T follicular helper cell (primary cell): ENCODE measurements at regions not wholly inside any gene's neighbourhood (a gene's known extent, or its start where the extent isn't known, plus 50 kb on each side); places are given as distances from the start of the nearest gene placed in this dataset.

Experiments
- DNase-seq: peaks from one replicate; pipeline ENCODE4 v3.0.0-alpha.2; 2020; ENCODE audit warnings: low read depth

- no peak for DNase-seq
Observed at GRCh38 chr5:2009986-2010914, 127.5 kb upstream of the IRX4 start.

DNA sequence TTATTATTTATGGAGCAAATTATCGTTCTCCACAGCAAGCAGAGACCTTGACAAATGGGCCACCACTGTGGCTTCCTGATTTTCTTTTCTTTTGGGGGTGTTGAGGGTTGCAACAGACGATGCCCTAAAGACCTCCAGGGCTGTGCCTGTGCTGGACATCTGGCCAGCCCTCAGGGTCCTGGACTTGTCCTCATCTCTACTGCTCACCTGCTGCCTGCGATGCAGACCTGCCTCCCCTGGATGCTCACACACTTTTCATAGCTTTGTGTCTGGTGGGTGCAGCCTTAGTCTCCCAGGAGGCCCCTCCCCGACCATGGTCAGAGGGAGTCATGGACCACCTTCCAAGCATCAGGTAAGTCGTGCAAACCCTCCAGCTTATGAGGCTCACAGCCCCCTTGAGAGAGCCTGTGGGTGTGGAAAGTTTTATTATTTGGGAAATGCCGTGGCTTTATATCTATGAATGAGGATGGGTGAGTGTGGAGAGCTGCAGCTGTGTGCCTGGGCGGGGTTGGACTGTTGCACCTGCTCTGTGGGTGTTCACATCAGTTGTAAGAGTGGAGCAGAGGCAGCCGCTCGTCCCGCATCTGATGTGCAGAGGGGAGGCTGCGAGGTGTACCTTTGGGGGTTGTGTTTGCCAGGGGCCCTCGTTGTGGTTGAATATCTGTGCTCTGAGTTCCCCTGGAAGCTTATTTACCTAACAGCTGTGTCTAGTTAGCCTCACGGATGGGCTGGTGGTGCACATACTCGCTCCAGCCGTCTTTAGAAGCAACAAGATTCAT, 126.3 kb upstream of the IRX4 start:
- DNase-seq, result no peak

- DNase-seq, result no peak
Observed at GRCh38 chr5:2007878-2008501, 125.3 kb upstream of the IRX4 start.

DNA sequence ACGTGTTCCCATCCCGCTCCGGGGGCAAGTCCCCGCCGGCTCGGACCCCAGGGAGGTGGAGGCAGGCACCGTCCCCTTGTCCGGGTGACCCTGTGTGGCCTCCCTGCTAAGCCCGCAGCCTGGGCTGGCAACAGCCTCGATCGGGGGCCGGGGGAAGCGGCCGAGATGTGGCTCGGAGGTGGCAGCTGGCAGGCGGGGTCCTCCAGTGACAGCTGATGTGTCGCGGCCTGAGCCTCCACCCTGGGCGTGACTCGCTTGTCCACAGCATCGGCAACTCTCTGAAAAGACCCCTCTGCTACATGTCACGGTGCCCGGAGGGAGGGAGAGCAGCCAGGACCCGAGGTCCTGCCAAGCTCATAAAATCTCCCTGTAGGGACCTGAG, 124.8 kb upstream of the IRX4 start:
- no peak for DNase-seq

DNA sequence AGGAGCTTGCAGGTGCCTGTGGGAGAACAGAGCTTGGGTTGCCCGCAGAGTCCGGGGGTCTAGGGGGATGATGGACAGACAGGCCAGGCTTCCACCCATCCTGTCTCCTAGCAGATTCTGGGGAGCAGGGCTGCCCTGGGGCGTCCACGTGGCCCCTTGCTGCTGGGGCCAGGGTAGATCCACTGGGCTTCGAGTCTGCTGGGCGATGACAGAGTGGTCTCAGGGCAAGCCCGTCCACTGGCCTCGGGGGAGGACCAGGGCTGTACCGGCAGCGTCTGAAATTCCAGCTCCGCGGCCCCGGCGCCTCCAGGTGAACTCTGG, 124.2 kb upstream of the IRX4 start:
- DNase-seq, result no peak

DNA sequence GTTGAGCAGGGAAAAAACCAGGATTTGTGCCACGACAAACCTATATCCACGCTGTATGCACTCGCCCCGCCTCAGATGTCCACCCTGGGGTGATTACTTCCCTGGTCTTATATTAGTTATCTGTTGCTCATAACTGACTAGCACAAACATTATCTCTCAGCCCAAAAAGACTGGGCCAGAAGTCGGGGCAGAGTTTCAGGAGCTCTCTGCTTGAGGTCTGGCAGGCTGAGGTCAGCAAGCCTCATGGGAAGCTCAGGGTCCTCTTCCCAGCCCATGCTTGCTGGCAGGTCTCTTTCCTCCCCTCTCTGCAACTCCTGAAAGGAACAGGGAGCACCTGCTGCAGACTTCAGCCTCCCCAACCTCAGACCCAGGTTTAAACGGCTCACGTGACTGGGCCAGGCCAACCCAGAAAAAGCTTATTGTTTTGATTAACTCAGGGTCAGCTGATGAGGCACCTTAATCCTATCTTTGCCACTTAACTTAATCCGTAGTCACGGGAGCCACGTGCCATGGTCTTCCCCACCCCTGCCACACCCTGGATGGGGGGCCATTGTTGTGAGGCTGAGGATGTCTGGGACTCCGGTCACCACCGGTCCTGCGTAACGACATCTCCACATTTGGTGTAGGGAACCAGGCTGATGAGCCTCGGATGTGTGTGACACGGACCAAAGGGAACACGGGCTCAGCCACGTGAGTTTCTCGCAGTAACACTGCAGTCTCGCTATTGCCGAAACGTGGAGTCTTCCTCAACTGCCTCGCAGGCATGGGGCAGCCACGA, 123.7 kb upstream of the IRX4 start:
- no peak for DNase-seq

GRCh38 chr5:2005101-2006041, 122.6 kb upstream of the IRX4 start:
- DNase-seq, result no peak

GRCh38 chr5:2003690-2004365, 121.1 kb upstream of the IRX4 start:
- no peak for DNase-seq

DNA sequence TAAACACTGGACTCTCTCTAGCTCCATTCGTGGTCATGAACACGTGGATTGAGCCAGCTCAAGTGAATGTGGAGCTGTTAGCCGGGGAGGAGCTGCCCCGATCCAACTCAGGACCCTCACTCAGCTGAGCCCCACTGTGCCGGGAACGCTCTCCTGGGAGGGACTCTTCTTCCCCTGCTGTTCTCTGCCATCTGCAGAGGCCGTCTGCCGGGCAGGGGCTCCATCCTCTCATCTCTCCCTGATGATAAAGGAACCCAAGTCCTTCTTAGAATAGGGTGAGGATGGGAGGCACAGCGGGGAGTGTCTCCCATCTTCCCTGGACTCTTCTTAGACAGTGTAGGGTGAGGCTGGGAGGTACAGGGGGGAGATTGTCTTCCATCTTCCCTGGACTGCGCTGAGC, 120.5 kb upstream of the IRX4 start:
- no peak for DNase-seq

GRCh38 chr5:2001300-2001699, 118.6 kb upstream of the IRX4 start:
- DNase-seq, result no peak

DNA sequence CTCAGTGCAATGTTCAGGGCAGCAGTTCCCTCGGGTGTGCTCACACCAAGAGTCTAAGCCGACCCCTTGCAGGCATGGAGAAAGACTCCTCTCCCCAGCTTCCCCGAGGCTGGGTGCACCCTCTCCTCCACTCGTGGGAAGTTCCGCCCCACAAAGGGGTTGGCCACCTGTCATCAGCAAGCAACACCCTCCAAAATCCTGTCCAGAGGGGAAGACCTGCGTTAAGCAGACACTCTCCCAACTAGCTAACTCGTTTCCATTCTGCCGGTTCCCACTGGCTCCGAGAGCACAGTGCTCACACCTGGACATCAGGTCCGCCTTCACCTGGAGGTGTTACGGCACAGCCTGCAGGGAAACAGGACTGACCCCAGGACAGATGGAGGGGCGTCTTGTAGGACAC, 117.9 kb upstream of the IRX4 start:
- DNase-seq, result no peak

DNA sequence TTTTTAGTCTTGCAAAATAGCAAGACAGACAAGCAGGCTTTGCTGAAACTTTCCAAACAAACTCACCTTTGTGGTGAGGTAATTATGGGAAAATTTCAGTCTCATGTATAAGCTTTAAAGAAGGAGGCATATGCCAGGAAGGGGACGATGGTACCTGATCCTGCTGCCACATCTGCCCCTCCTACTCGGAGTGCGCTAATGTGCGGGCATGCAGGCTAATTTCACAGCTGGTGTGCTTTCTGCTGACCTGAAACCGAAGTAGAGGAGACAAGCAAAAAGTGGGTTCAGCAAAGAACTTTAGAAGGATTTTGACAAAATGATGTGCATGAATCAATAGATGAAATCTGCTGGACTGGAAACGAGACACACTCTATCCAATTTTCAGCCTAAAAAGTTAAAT, 117.1 kb upstream of the IRX4 start:
- no peak for DNase-seq

GRCh38 chr5:1998716-1999317, 116.1 kb upstream of the IRX4 start:
- no peak for DNase-seq

DNA sequence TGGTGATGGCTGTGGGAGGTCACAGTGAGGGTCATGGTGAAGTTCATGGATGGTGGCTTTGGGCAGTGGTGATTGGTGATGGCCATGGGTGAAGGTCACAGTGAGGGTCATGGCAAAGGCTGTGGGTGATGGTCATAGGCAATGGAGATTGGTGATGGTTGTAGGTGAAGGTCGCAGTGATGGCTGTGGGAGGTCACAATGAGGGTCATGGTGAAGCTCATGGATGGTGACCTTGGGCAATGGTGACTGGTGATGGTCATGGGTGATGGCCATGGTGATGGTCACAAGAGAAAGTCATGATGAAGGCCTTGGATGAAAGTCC, 115.6 kb upstream of the IRX4 start:
- DNase-seq, result no peak

DNA sequence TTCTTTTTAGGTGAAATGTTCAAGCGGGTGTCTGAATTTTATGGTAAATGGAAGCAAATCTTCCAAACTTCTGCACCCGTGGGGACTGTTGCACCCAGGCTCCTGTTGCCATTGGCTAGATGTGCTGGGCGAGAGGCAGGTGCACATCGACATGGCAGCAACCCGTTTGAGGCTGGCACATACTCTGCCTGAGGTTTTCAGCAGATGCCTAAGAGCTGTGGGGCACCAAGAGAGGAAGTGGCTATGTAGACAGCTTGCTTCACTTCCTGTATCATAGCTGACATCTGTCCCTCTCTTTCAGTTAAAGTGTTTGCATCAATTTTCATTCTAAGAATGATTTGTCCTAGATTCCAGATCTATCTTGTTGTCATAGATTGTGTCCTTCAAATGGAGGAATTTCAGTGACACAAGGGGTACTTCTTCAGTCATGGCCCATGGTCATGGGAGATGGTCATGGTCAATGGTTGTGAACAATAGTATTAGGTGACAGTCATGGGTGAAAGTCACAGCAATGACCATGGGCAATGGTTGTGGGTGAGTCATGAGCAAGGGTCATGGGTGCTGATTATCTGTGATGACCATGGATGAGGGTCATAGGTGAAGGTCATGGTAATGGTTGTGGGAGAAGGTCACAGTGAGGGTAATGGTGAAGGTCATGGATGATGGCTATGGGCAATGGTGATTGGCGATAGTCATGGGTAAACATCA, 115.1 kb upstream of the IRX4 start:
- no peak for DNase-seq

- no peak for DNase-seq
Observed at GRCh38 chr5:1995491-1995890, 112.8 kb upstream of the IRX4 start.

GRCh38 chr5:1987471-1987870, 104.7 kb upstream of the IRX4 start:
- DNase-seq, result no peak

DNA sequence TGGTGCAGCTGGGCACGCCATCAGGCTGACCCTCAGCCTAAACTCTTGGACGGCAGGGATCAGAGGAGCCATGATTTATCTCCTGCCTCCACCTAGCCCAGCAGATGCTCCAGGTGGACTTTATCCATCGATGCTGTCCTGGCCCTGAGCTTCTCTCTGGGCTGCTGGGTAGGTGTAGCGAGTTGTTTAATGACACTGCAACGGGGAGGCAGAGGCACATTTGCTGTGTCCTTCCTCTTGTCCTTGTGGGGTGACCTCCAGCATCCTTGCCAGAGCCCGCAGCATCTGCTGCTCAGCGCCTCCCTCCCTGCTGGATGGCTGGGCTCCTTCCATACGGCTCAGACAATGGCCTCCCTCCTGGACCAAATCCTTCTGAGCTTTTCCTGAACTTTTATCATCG, 103.1 kb upstream of the IRX4 start:
- no peak for DNase-seq

- no peak for DNase-seq
Observed at GRCh38 chr5:1983919-1984695, 101.4 kb upstream of the IRX4 start.
